Endothelial cell of umbilical vein (primary cell): ENCODE measurements at regions not wholly inside any gene's neighbourhood (a gene's known extent, or its start where the extent isn't known, plus 50 kb on each side); places are given as distances from the start of the nearest gene placed in this dataset.

Source experiments
- BruUV-seq: library from RNA; stranded (reverse); fragments of 400-500 nt; replicated peaks from 2 replicates; lab custom pipeline; 2021; lab: Mats Ljungman, UMichigan
- CTCF ChIA-PET: fragments of 300-600, 350-600 bp; sonication (Branson Sonifier 250); formaldehyde crosslinking; loops from one replicate; lab custom pipeline; 2021; ENCODE audit warnings: antibody characterized with exemption, inconsistent platforms; lab: Charles Lee
- POLR2A ChIA-PET: fragments of 300-600, 350-600 bp; sonication (Branson Sonifier 250); formaldehyde crosslinking; loops from one replicate; lab custom pipeline; 2021; ENCODE audit warnings: antibody characterized with exemption, inconsistent platforms; lab: Charles Lee
- DNase-seq: peaks from one replicate; pipeline ENCODE4 v3.0.0-alpha.2; 2011; ENCODE audit warnings: low read depth, low spot score
- FAIRE-seq: peaks from 2 replicates; lab custom pipeline; 2011; peaks lifted over from hg19 to GRCh38; lab: Jason Lieb, UNC
- H2AFZ ChIP-seq: 2 replicates; pipeline ENCODE4 v1.6.0; 2012; ENCODE audit warnings: low read depth, low read length, control low read depth, inconsistent platforms
- H3K27ac ChIP-seq: 2 replicates; pipeline ENCODE4 v1.5.1; 2011; ENCODE audit warnings: low read depth, mild to moderate bottlenecking, control low read depth, low read length, moderate library complexity; ENCODE audit not compliant: insufficient read depth
- H3K27me3 ChIP-seq, 2 experiments: 2 replicates each; pipeline versions ENCODE4 v1.6.0 to v1.6.1; 2011; ENCODE audit warnings: low read length in 2 of 2, mixed read lengths in 1 of 2; ENCODE audit not compliant: control insufficient read depth in 2 of 2, insufficient read depth in 2 of 2
- H3K36me3 ChIP-seq, 2 experiments: 2 replicates in 1 of 2; 3 replicates in 1 of 2; pipeline ENCODE4 v1.5.1; 2011; ENCODE audit warnings: low read length in 2 of 2, mild to moderate bottlenecking in 1 of 2, moderate library complexity in 1 of 2; ENCODE audit not compliant: control insufficient read depth in 2 of 2, insufficient read depth in 2 of 2; ENCODE audit errors: extremely low read depth in 1 of 2
- H3K4me1 ChIP-seq: 3 replicates; pipeline ENCODE4 v1.5.1; 2011; ENCODE audit warnings: mild to moderate bottlenecking, low read length; ENCODE audit not compliant: control insufficient read depth, insufficient read depth; ENCODE audit errors: extremely low read depth
- H3K4me2 ChIP-seq: 2 replicates; pipeline ENCODE4 v1.6.1; 2011; ENCODE audit warnings: low read length, control low read depth, mixed read lengths; ENCODE audit not compliant: insufficient read depth
- H3K4me3 ChIP-seq, 3 experiments: fragments of 200-600 bp in 1 of 3; sonication (generic), shearing (Covaris generic) in 1 of 3; replicated peaks in 1 of 3; 2 replicates each; pipeline ENCODE4 v1.5.1; 2011 to 2016; ENCODE audit warnings: control low read depth in 3 of 3, low read length in 3 of 3, mild to moderate bottlenecking in 2 of 3, inconsistent platforms in 1 of 3, low read depth in 1 of 3, moderate library complexity in 1 of 3; ENCODE audit not compliant: insufficient read depth in 1 of 3
- H3K79me2 ChIP-seq: 2 replicates; pipeline ENCODE4 v1.6.0; 2012; ENCODE audit warnings: low read length, inconsistent platforms; ENCODE audit not compliant: control insufficient read depth, insufficient read depth
- H3K9ac ChIP-seq: replicated peaks from 2 replicates; pipeline ENCODE3; 2011; ENCODE audit warnings: low read length, control low read depth; ENCODE audit not compliant: insufficient read depth; ENCODE audit errors: extremely low read depth
- H3K9me1 ChIP-seq: replicated peaks from 3 replicates; pipeline ENCODE4 v1.6.0; 2011; ENCODE audit warnings: mild to moderate bottlenecking, low read length; ENCODE audit not compliant: control insufficient read depth, insufficient read depth; ENCODE audit errors: extremely low read depth
- H3K9me3 ChIP-seq: replicated peaks from 2 replicates; pipeline ENCODE4 v1.5.1; 2012; ENCODE audit warnings: low read length, inconsistent platforms; ENCODE audit not compliant: control insufficient read depth, insufficient read depth
- H4K20me1 ChIP-seq: replicated peaks from 2 replicates; pipeline ENCODE3; 2011; ENCODE audit warnings: mild to moderate bottlenecking, low read length; ENCODE audit not compliant: control insufficient read depth, insufficient read depth; ENCODE audit errors: extremely low read depth
- EZH2 ChIP-seq: IDR thresholded peaks from 2 replicates; pipeline ENCODE4 v1.6.1; 2012; ENCODE audit warnings: borderline replicate concordance, low read depth, mild to moderate bottlenecking, moderate library complexity, low read length, inconsistent platforms; ENCODE audit not compliant: severe bottlenecking
- FOS ChIP-seq: IDR thresholded peaks from 2 replicates; pipeline ENCODE4 v1.6.1; 2011; ENCODE audit warnings: mild to moderate bottlenecking, low read length, moderate library complexity, borderline replicate concordance; ENCODE audit not compliant: insufficient read depth
- GATA2 ChIP-seq: IDR thresholded peaks from 2 replicates; pipeline ENCODE4 v1.7.0; 2011; ENCODE audit warnings: low read depth, mild to moderate bottlenecking, moderate library complexity, mixed read lengths, low read length; ENCODE audit not compliant: insufficient read length, insufficient read depth
- JUN ChIP-seq: IDR thresholded peaks from 2 replicates; pipeline ENCODE4 v1.6.1; 2011; ENCODE audit warnings: borderline replicate concordance, low read depth; ENCODE audit not compliant: insufficient read length, insufficient read depth
- MYC ChIP-seq: IDR thresholded peaks from one replicate; pipeline ENCODE4 v1.6.1; 2011; ENCODE audit warnings: mild to moderate bottlenecking, low read depth, low read length
- POLR2A ChIP-seq: IDR thresholded peaks from 2 replicates; pipeline ENCODE4 v1.6.1; 2012; ENCODE audit warnings: low read depth, mild to moderate bottlenecking, control low read depth, low read length
- POLR2AphosphoS5 ChIP-seq: IDR thresholded peaks from 2 replicates; pipeline ENCODE4 v1.6.1; 2012; ENCODE audit warnings: low read depth, mild to moderate bottlenecking, control low read depth, low read length, moderate library complexity; ENCODE audit not compliant: insufficient read depth
- dilution Hi-C: fragments of 300-500 bp; cut with MboI; formaldehyde crosslinking; loops from one replicate; pipeline ENCODE4 v1.15.0; 2019; ENCODE audit warnings: low sequenced_read_pairs; ENCODE audit not compliant: extremely low pct_ligation_motif_present
- intact Hi-C: fragments of 100-400 bp; cut with micrococcal nuclease; formaldehyde crosslinking; loops from one replicate; pipeline ENCODE4 v1.10.0; 2022
- TF ChIP-seq, protein P1 (sequence below): IDR thresholded peaks from 2 replicates; pipeline ENCODE4 v1.6.1; 2011; ENCODE audit not compliant: insufficient read depth, insufficient read length
- TF ChIP-seq, protein P2 (sequence below), 2 donors: IDR thresholded peaks; 1 replicate in 1 of 2; 2 replicates in 1 of 2; pipeline ENCODE4 v1.5.1; 2011; ENCODE audit warnings: low read length in 2 of 2, mild to moderate bottlenecking in 2 of 2, moderate library complexity in 2 of 2, control low read depth in 1 of 2, inconsistent platforms in 1 of 2, low read depth in 1 of 2; ENCODE audit not compliant: insufficient read depth in 1 of 2; ENCODE audit errors: extremely low read depth in 1 of 2

DNA sequence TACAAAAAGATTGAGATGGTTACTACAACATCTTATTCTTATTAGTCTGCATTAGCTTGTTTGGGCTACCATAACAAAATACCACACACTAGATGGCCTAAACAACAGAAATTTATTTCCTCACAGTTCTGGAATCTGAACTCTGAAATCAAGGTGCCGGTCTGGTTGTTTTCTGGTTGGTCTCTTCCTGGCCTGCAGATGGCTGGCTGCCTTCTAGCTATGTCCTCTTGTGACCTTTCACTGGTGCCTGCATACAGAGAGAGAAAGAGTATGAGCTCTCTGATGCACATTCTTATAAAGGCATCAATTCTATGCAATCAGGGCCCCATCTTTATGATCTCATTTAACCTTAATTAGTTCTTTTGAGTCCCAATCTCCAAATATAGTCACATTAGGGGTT lies 696.5 kb downstream of the TDRD15 start:
- Histone ChIP-seq H3K27me3 (no peaks in the 10 kb centered on the region), H3K36me3 (no peaks in the 10 kb centered on the region), H3K4me2 (no peak overlapping the region), H3K9me1 (no peaks in the 10 kb centered on the region), H3K4me1 (no peaks in the 10 kb centered on the region), H3K27ac (no peak overlapping the region), H3K4me3 (no peak overlapping the region), H3K79me2 (no peaks in the 10 kb centered on the region), H3K9me3 (no peaks in the 10 kb centered on the region), H4K20me1 (no peaks in the 10 kb centered on the region), H3K9ac (no peak overlapping the region), H2AFZ (no peak overlapping the region)
- dilution Hi-C loops (no loop called here), intact Hi-C loops (no loop called here)
- ChIA-PET POLR2A (no interaction called here), CTCF (no interaction called here)
- DNase-seq (no peak), FAIRE-seq (no peak)
- TF ChIP-seq, protein P1, sequence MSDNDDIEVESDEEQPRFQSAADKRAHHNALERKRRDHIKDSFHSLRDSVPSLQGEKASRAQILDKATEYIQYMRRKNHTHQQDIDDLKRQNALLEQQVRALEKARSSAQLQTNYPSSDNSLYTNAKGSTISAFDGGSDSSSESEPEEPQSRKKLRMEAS: no peak
- no peak for TF ChIP-seq POLR2AphosphoS5
- BruUV-seq: no TSS peak

DNA sequence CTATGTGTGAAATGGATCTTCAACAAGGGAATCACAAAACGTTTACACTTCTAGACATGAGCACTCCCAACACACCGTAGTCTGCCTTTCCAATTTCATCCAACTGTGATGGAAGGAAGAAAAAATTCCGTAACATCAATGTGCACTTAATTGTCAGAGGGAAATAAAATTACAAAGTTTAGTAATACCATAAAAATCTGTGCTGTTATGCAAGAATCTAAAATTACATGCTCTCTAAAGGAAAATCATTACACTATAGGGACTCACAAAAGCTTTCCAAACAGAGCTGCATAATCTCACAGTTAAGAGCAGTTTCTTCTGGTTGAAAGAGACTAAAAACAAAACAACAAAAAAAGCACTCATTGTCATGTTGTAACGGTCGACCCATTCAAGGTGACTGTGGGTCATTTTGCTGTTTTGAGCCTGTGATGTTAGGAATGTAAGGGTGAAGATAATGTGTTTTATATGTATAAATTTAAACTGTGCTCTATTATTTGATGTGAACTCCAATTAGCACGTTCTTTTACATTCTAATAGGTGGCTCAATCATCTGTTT lies 698.0 kb downstream of the TDRD15 start:
- Histone ChIP-seq H3K9me1 (no peaks in the 10 kb centered on the region), H3K79me2 (no peaks in the 10 kb centered on the region), H4K20me1 (no peaks in the 10 kb centered on the region), H3K4me2 (no peak overlapping the region), H3K4me3 (no peak overlapping the region), H3K27ac (no peak overlapping the region), H3K9me3 (no peaks in the 10 kb centered on the region), H2AFZ (no peak overlapping the region), H3K4me1 (no peaks in the 10 kb centered on the region), H3K27me3 (no peaks in the 10 kb centered on the region), H3K9ac (no peak overlapping the region), H3K36me3 (no peaks in the 10 kb centered on the region)
- DNase-seq: no peak
- no TSS peak for BruUV-seq
- ChIA-PET CTCF (no interaction called here), POLR2A (no interaction called here)
- TF ChIP-seq MYC: no peak
- no peak for TF ChIP-seq EZH2
- TF ChIP-seq JUN: no peak
- TF ChIP-seq POLR2AphosphoS5: no peak
- TF ChIP-seq, protein P1: no peak
- no peak for TF ChIP-seq POLR2A
- no peak for TF ChIP-seq GATA2
- TF ChIP-seq, protein P2, sequence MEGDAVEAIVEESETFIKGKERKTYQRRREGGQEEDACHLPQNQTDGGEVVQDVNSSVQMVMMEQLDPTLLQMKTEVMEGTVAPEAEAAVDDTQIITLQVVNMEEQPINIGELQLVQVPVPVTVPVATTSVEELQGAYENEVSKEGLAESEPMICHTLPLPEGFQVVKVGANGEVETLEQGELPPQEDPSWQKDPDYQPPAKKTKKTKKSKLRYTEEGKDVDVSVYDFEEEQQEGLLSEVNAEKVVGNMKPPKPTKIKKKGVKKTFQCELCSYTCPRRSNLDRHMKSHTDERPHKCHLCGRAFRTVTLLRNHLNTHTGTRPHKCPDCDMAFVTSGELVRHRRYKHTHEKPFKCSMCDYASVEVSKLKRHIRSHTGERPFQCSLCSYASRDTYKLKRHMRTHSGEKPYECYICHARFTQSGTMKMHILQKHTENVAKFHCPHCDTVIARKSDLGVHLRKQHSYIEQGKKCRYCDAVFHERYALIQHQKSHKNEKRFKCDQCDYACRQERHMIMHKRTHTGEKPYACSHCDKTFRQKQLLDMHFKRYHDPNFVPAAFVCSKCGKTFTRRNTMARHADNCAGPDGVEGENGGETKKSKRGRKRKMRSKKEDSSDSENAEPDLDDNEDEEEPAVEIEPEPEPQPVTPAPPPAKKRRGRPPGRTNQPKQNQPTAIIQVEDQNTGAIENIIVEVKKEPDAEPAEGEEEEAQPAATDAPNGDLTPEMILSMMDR (IDR thresholded peaks at IDR 0.05; ENCODE audit: extremely low read depth in 1 of 2, insufficient read depth in 1 of 2, low read depth in 1 of 2, low read length in 2 of 2): no peak
- TF ChIP-seq FOS: no peak
- dilution Hi-C loops: no loop called here
- FAIRE-seq: no peak
- intact Hi-C loops: no loop called here
